OCI-LY1 (cell line): ENCODE measurements at regions not wholly inside any gene's neighbourhood (a gene's known extent, or its start where the extent isn't known, plus 50 kb on each side); places are given as distances from the start of the nearest gene placed in this dataset.

Experiments
- H2AFZ ChIP-seq: fragments of 200-600 bp; sonication (generic), shearing (Covaris generic); 2 replicates; pipeline ENCODE4 v1.6.0; 2014; ENCODE audit warnings: antibody characterized with exemption, mild to moderate bottlenecking, low read length
- H3F3A ChIP-seq: fragments of 200-600 bp; sonication (generic), shearing (Covaris generic); 2 replicates; pipeline ENCODE4 v1.6.0; 2014; ENCODE audit warnings: mild to moderate bottlenecking, antibody characterized with exemption, low read length, moderate library complexity; ENCODE audit not compliant: insufficient read depth
- H3K27ac ChIP-seq: fragments of 200-600 bp; sonication (generic); 2 replicates; pipeline ENCODE4 v1.5.1; 2014; ENCODE audit warnings: low read length, mixed run types, mild to moderate bottlenecking, low read depth; ENCODE audit not compliant: poor library complexity, severe bottlenecking
- H3K27me3 ChIP-seq: fragments of 200-600 bp; sonication (generic); 2 replicates; pipeline ENCODE4 v1.6.0; 2014; ENCODE audit warnings: antibody characterized with exemption, mild to moderate bottlenecking, low read length, moderate library complexity; ENCODE audit not compliant: insufficient read depth
- H3K36me3 ChIP-seq: fragments of 200-600 bp; sonication (generic); 2 replicates; pipeline ENCODE4 v1.6.1; 2014; ENCODE audit warnings: mild to moderate bottlenecking, antibody characterized with exemption, low read length, moderate library complexity, mixed read lengths; ENCODE audit not compliant: insufficient read depth
- H3K4me1 ChIP-seq: fragments of 200-600 bp; sonication (generic); 2 replicates; pipeline ENCODE4 v1.5.1; 2014; ENCODE audit warnings: mild to moderate bottlenecking, low read length, moderate library complexity; ENCODE audit not compliant: insufficient read depth, severe bottlenecking
- H3K4me2 ChIP-seq: fragments of 200-600 bp; sonication (generic), shearing (Covaris generic); 2 replicates; pipeline ENCODE4 v1.6.1; 2014; ENCODE audit warnings: low read length
- H3K4me3 ChIP-seq: fragments of 200-600 bp; sonication (generic); 2 replicates; pipeline ENCODE4 v1.5.1; 2014; ENCODE audit warnings: low read length, low read depth, mild to moderate bottlenecking, mixed read lengths; ENCODE audit not compliant: poor library complexity, severe bottlenecking
- H3K79me2 ChIP-seq: fragments of 200-600 bp; shearing (Covaris generic); 2 replicates; pipeline ENCODE4 v1.6.1; 2016; ENCODE audit warnings: mixed run types, low read length, mixed read lengths; ENCODE audit not compliant: insufficient read depth
- H3K9ac ChIP-seq: fragments of 200-600 bp; sonication (generic), shearing (Covaris generic); 2 replicates; pipeline ENCODE4 v1.6.1; 2014; ENCODE audit warnings: mild to moderate bottlenecking, low read length, mixed read lengths
- H3K9me2 ChIP-seq: fragments of 200-600 bp; sonication (generic), shearing (Covaris generic); 2 replicates; pipeline ENCODE4 v1.6.1; 2014; ENCODE audit warnings: low read depth, mild to moderate bottlenecking, low read length, mixed read lengths
- H3K9me3 ChIP-seq: fragments of 200-600 bp; shearing (Covaris generic); 2 replicates; pipeline ENCODE4 v1.6.1; 2014; ENCODE audit warnings: low read length, mixed read lengths
- H4K20me1 ChIP-seq: fragments of 200-600 bp; sonication (generic), shearing (Covaris generic); 2 replicates; pipeline ENCODE4 v1.6.0; 2016; ENCODE audit warnings: mild to moderate bottlenecking, low read length; ENCODE audit not compliant: insufficient read depth
- CTCF ChIP-seq: fragments of 200-600 bp; sonication (generic), shearing (Covaris generic); IDR thresholded peaks from 2 replicates; pipeline ENCODE4 v1.5.1; 2017; ENCODE audit warnings: mild to moderate bottlenecking, antibody characterized with exemption, low read length, moderate library complexity, mixed read lengths
- EZH2 ChIP-seq: fragments of 200-600 bp; sonication (generic), shearing (Covaris generic); IDR thresholded peaks from 2 replicates; pipeline ENCODE4 v1.8.0; 2017; ENCODE audit warnings: borderline replicate concordance, mixed run types, mild to moderate bottlenecking, antibody characterized with exemption, low read length, moderate library complexity, mixed read lengths

- Histone ChIP-seq H3F3A (no peaks in the 10 kb centered on the region), H3K27me3 (0 out of 2 replicates have a peak, but pooled peaks cover 4% of the 10 kb centered on the region), H3K27ac (no peak overlapping the region), H3K4me2 (no peak overlapping the region), H3K9me3 (no peaks in the 10 kb centered on the region), H3K79me2 (no peaks in the 10 kb centered on the region), H4K20me1 (no peaks in the 10 kb centered on the region), H3K9ac (no peak overlapping the region), H3K36me3 (no peaks in the 10 kb centered on the region), H3K9me2 (no peaks in the 10 kb centered on the region), H3K4me3 (no peak overlapping the region), H3K4me1 (no peaks in the 10 kb centered on the region), H2AFZ (no peak overlapping the region)
- no peak for TF ChIP-seq CTCF
- TF ChIP-seq EZH2, result no peak
These were observed 156.4 kb downstream of the URB2 start for GRCh38 chr1:229782469-229782868.

DNA sequence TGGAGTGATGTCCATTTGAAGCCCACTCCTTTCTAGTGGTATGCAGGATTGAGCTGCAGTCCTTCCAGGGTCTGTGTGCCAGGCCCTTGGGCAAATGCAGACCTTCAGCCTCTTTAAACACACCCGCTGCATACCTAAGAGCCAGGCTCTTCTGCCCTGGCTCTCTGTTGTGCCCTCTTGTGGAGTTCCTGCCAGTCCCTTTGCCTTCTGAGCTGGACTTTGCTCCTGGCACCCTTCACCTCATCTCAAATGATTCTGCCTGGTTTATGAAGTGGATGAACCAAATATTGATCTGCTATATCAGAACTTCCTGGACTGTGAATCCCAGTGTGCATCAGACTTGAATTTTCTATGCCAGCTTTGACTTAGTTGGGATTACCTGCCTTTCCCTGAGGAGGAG lies 158.8 kb downstream of the URB2 start:
- H3K9me2 ChIP-seq, result no peaks in the 10 kb centered on the region
- no peak overlapping the region for H3K9ac ChIP-seq
- H3K9me3 ChIP-seq, result no peaks in the 10 kb centered on the region
- H3K27me3 ChIP-seq, result 0 out of 2 replicates have a peak, but pooled peaks cover 4% of the 10 kb centered on the region
- H4K20me1 ChIP-seq, result no peaks in the 10 kb centered on the region
- H3F3A ChIP-seq, result no peaks in the 10 kb centered on the region
- no peak overlapping the region for H3K27ac ChIP-seq
- no peaks in the 10 kb centered on the region for H3K4me1 ChIP-seq
- TF ChIP-seq EZH2, result no peak
- TF ChIP-seq CTCF, result no peak
- no peak overlapping the region for H3K4me2 ChIP-seq
- no peak overlapping the region for H3K4me3 ChIP-seq
- H2AFZ ChIP-seq, result no peak overlapping the region
- H3K79me2 ChIP-seq, result no peaks in the 10 kb centered on the region
- no peaks in the 10 kb centered on the region for H3K36me3 ChIP-seq

DNA sequence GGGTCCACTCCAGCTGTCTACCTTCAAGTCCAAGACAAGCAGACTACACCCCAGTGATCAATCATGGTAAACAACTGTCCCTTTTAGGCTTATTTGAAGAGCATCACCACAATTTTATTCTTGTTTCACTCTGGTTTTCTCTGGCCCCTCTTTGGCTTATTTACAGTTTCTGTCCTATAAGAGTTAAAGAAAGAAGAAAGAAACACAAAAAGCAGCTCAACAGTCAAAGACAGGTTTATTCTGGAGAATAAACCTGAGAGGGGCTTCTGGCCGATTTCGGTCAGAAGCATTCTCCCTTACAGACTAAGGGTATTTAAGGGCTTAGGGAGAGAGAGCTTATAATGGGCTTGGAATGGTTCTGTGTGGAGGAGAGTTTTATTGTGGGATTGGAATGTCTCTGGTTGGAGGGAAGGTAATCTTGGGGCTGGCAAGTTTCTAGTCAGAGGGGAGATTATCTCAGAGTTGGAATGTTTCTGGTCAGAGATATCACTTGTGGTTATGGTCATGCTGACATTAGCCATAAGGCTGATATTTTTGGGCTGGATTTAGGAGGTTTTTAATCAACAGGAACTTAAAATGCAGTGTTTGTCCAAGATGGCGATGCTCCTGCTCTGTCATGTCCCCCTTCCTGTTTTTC lies 161.0 kb downstream of the URB2 start:
- TF ChIP-seq EZH2 (no peak), CTCF (no peak)
- no peak overlapping the region for H3K4me3 ChIP-seq
- H3K27me3 ChIP-seq, result 0 out of 2 replicates have a peak, but pooled peaks cover 4% of the 10 kb centered on the region

More for the DNA sequence above, 161.0 kb downstream of the URB2 start:
- Histone ChIP-seq H3K4me1 (no peaks in the 10 kb centered on the region), H3K79me2 (no peaks in the 10 kb centered on the region), H4K20me1 (no peaks in the 10 kb centered on the region), H3K9me2 (no peaks in the 10 kb centered on the region), H3K9ac (no peak overlapping the region), H2AFZ (no peak overlapping the region), H3K4me2 (no peak overlapping the region), H3K9me3 (no peaks in the 10 kb centered on the region), H3K36me3 (no peaks in the 10 kb centered on the region), H3F3A (no peaks in the 10 kb centered on the region), H3K27ac (no peak overlapping the region)
